HCT116 (cell line): ENCODE measurements at regions not wholly inside any gene's neighbourhood (a gene's known extent, or its start where the extent isn't known, plus 50 kb on each side); places are given as distances from the start of the nearest gene placed in this dataset.

Experiments used
- CTCF ChIP-seq, 3 experiments: fragments of 200-600 bp in 1 of 3; sonication (generic) in 1 of 3; IDR thresholded peaks in 2 of 3; conservative IDR thresholded peaks in 1 of 3; 2 replicates each; pipeline ENCODE4 v1.5.1; 2012 to 2017; ENCODE audit warnings: low read depth in 2 of 3, low read length in 2 of 3, antibody characterized with exemption in 1 of 3, borderline replicate concordance in 1 of 3, control low read depth in 1 of 3, mild to moderate bottlenecking in 1 of 3, mixed read lengths in 1 of 3, mixed run types in 1 of 3, moderate library complexity in 1 of 3; ENCODE audit not compliant: insufficient read depth in 1 of 3
- JUND ChIP-seq: IDR thresholded peaks from 2 replicates; pipeline ENCODE4 v1.6.1; 2012
- REST ChIP-seq: IDR thresholded peaks from 2 replicates; pipeline ENCODE4 v1.6.1; 2012; ENCODE audit warnings: low read depth

- TF ChIP-seq CTCF (IDR thresholded peaks at IDR 0.05 in 2 of 3, conservative IDR thresholded peaks at IDR 0.05 in 1 of 3; ENCODE audit: borderline replicate concordance in 1 of 3, insufficient read depth in 1 of 3, low read depth in 2 of 3, low read length in 2 of 3) (no peak), REST (no peak), JUND (no peak)
Measured at GRCh38 chr11:130580891-130581492, 132.5 kb downstream of the ADAMTS15 start.
